ENCODE measurements at regions not wholly inside any gene's neighbourhood (a gene's known extent, or its start where the extent isn't known, plus 50 kb on each side); places are given as distances from the start of the nearest gene placed in this dataset.

DNA sequence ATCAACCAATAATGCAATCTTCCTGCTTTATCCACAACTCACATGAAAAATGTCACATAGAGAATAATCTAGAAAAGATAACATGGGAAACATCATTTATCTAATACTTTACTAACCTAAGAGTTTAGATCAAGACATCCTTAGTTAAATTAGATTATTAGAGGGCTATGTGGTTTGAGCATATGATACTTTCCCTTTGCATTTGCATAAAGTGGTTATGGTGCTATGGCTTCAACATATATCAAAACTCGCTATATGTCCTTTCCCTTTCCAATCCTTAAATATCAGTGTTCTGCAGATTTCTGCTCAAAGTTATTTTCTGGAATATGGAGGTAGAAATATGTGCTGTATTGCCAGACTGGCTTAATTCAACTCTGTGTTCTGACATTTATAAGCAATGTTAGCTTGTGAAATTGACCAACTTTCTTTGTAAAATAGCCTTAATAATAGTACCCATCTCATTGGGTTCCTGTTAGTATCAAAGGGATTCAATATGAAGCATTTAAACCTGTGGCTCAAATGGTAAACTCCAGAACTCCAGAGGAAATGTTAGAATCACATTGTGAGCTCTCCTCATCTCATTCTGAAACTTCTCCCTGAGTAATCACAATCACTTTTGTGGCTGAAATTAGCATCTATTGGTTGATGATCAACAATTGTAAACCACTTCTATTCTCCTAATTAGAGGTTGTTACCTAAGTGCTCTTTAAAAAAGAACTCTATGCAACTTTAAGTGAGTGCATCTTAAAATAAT, 1089.9 kb upstream of the SLC39A10 start (continued):
- TF ChIP-seq, protein P1, sequence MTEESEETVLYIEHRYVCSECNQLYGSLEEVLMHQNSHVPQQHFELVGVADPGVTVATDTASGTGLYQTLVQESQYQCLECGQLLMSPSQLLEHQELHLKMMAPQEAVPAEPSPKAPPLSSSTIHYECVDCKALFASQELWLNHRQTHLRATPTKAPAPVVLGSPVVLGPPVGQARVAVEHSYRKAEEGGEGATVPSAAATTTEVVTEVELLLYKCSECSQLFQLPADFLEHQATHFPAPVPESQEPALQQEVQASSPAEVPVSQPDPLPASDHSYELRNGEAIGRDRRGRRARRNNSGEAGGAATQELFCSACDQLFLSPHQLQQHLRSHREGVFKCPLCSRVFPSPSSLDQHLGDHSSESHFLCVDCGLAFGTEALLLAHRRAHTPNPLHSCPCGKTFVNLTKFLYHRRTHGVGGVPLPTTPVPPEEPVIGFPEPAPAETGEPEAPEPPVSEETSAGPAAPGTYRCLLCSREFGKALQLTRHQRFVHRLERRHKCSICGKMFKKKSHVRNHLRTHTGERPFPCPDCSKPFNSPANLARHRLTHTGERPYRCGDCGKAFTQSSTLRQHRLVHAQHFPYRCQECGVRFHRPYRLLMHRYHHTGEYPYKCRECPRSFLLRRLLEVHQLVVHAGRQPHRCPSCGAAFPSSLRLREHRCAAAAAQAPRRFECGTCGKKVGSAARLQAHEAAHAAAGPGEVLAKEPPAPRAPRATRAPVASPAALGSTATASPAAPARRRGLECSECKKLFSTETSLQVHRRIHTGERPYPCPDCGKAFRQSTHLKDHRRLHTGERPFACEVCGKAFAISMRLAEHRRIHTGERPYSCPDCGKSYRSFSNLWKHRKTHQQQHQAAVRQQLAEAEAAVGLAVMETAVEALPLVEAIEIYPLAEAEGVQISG (CRISPR knock-in tag; IDR thresholded peaks at IDR 0.05) = no peak

DNA sequence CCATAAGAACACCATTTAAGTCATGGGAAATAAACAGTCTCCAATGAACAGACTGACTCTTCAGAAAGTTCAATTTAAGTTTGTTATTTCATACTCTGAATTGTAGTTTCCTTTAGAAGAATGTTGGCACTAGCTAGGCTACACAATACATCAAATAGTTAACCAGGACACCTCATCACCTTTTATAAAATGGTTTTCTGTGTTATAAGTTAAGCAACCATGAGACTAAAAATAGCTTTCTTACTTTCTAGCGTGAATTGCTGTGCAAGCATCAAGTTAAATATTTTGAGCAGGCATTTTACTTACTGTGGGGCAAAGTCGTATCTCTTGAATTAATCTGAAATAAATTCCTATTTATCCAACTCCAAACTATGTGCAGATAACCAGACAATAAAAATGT, 1092.6 kb upstream of the SLC39A10 start:
- Histone ChIP-seq H3K4me2 (ENCODE audit: low read depth, low read length) (no peak overlapping the region), H3K36me3 (replicated peaks in 1 of 2; ENCODE audit: control insufficient read depth in 1 of 2, insufficient read depth in 2 of 2, low read length in 2 of 2) (no peaks in the 10 kb centered on the region), H4K20me1 (ENCODE audit: insufficient read depth, low read length) (no peaks in the 10 kb centered on the region), H3K9me3 (ENCODE audit: low read length) (peaks cover 7% of the 10 kb centered on the region), H3K4me1 (ENCODE audit: insufficient read depth, low read length) (no peaks in the 10 kb centered on the region), H3K79me2 (ENCODE audit: insufficient read depth, low read length) (no peaks in the 10 kb centered on the region), H3K9ac (ENCODE audit: insufficient read depth, low read depth, low read length) (no peak overlapping the region), H3K4me3 (replicated peaks in 1 of 3; ENCODE audit: insufficient read depth in 1 of 3, low read depth in 2 of 3, low read length in 3 of 3) (no peak overlapping the region), H3K27ac (ENCODE audit: extremely low read length, insufficient read depth, low read length) (no peak overlapping the region), H3K27me3 (ENCODE audit: control insufficient read depth in 1 of 2, insufficient read depth in 2 of 2, low read length in 2 of 2) (no peaks in the 10 kb centered on the region; a peak in 1 of 5 replicates), H2AFZ (ENCODE audit: low read length) (no peak overlapping the region)
- ChIA-PET CTCF (ENCODE audit: low intra/inter-chr PET ratio, low total read pairs) (no interaction called here), POLR2A (no interaction called here)
- DNase-seq (ENCODE audit: low spot score) (no peak), ATAC-seq (no peak), FAIRE-seq (no peak)
- intact Hi-C loops (cut with micrococcal nuclease; ENCODE audit: unreplicated experiment) = loop anchor here (5.0 kb wide), 3 partner anchors 753 to 1373 kb away; no protein-coding TSS in a partner anchor
- no TSS peak for BruUV-seq (replicated peaks)
- in situ Hi-C loops (cut with HindIII; ENCODE audit: extremely low pct_ligation_motif_present, low pct_unique_long_range_greater_than_20kb) = no loop called here
- 3% methylated on average over 2 of the region's 2 CpGs for WGBS (ENCODE audit: low lambda C conversion rate)
- TF ChIP-seq, protein P2, sequence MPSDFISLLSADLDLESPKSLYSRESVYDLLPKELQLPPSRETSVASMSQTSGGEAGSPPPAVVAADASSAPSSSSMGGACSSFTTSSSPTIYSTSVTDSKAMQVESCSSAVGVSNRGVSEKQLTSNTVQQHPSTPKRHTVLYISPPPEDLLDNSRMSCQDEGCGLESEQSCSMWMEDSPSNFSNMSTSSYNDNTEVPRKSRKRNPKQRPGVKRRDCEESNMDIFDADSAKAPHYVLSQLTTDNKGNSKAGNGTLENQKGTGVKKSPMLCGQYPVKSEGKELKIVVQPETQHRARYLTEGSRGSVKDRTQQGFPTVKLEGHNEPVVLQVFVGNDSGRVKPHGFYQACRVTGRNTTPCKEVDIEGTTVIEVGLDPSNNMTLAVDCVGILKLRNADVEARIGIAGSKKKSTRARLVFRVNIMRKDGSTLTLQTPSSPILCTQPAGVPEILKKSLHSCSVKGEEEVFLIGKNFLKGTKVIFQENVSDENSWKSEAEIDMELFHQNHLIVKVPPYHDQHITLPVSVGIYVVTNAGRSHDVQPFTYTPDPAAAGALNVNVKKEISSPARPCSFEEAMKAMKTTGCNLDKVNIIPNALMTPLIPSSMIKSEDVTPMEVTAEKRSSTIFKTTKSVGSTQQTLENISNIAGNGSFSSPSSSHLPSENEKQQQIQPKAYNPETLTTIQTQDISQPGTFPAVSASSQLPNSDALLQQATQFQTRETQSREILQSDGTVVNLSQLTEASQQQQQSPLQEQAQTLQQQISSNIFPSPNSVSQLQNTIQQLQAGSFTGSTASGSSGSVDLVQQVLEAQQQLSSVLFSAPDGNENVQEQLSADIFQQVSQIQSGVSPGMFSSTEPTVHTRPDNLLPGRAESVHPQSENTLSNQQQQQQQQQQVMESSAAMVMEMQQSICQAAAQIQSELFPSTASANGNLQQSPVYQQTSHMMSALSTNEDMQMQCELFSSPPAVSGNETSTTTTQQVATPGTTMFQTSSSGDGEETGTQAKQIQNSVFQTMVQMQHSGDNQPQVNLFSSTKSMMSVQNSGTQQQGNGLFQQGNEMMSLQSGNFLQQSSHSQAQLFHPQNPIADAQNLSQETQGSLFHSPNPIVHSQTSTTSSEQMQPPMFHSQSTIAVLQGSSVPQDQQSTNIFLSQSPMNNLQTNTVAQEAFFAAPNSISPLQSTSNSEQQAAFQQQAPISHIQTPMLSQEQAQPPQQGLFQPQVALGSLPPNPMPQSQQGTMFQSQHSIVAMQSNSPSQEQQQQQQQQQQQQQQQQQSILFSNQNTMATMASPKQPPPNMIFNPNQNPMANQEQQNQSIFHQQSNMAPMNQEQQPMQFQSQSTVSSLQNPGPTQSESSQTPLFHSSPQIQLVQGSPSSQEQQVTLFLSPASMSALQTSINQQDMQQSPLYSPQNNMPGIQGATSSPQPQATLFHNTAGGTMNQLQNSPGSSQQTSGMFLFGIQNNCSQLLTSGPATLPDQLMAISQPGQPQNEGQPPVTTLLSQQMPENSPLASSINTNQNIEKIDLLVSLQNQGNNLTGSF (CRISPR knock-in tag; IDR thresholded peaks at IDR 0.05) = no peak
- TF ChIP-seq RFX3 (CRISPR knock-in tag; IDR thresholded peaks at IDR 0.05) (no peak), NFIB (CRISPR knock-in tag; IDR thresholded peaks at IDR 0.05; ENCODE audit: borderline replicate concordance) (no peak)
- TF ChIP-seq, protein P3, sequence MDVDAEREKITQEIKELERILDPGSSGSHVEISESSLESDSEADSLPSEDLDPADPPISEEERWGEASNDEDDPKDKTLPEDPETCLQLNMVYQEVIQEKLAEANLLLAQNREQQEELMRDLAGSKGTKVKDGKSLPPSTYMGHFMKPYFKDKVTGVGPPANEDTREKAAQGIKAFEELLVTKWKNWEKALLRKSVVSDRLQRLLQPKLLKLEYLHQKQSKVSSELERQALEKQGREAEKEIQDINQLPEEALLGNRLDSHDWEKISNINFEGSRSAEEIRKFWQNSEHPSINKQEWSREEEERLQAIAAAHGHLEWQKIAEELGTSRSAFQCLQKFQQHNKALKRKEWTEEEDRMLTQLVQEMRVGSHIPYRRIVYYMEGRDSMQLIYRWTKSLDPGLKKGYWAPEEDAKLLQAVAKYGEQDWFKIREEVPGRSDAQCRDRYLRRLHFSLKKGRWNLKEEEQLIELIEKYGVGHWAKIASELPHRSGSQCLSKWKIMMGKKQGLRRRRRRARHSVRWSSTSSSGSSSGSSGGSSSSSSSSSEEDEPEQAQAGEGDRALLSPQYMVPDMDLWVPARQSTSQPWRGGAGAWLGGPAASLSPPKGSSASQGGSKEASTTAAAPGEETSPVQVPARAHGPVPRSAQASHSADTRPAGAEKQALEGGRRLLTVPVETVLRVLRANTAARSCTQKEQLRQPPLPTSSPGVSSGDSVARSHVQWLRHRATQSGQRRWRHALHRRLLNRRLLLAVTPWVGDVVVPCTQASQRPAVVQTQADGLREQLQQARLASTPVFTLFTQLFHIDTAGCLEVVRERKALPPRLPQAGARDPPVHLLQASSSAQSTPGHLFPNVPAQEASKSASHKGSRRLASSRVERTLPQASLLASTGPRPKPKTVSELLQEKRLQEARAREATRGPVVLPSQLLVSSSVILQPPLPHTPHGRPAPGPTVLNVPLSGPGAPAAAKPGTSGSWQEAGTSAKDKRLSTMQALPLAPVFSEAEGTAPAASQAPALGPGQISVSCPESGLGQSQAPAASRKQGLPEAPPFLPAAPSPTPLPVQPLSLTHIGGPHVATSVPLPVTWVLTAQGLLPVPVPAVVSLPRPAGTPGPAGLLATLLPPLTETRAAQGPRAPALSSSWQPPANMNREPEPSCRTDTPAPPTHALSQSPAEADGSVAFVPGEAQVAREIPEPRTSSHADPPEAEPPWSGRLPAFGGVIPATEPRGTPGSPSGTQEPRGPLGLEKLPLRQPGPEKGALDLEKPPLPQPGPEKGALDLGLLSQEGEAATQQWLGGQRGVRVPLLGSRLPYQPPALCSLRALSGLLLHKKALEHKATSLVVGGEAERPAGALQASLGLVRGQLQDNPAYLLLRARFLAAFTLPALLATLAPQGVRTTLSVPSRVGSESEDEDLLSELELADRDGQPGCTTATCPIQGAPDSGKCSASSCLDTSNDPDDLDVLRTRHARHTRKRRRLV (CRISPR knock-in tag; IDR thresholded peaks at IDR 0.05) = no peak
